ENCODE measurements at regions not wholly inside any gene's neighbourhood (a gene's known extent, or its start where the extent isn't known, plus 50 kb on each side); places are given as distances from the start of the nearest gene placed in this dataset.
"Not testable (repeated sequence)": the region's sequence is repeated elsewhere in the genome, so short reads cannot be mapped to it uniquely, and the experiment has no call there.

DNA sequence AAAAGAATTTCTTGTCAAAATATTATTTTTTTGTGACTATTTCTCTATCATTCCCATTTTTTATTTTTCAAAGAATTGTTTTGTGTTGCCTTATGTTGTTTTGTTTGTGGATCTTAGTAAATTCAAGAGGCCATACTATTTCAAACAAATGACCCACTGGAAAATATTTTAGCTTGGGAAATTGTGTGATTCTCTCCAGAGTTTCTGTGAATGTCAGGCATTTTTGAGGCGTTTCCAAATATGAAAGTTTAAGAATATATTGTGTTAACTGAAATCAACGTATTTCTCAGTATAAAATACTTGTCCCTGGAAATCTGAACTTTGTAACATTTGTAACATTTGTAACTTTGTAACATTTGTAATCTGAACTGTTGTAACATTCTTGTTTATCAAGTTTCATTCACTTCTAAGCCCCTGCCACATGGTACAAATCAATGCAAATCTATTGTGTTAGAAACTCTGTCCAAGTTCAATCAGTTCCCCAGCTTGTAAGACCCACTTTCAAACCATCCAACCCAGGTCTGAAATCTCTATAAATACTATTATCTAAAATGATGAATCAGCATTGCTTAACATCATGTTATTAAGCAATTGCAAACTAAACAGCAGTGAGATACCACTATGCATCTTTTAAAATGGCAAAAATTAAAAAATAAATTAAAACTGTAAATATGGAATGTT, 465.4 kb upstream of the GRID2 start:
- DNase-seq = no peak

DNA sequence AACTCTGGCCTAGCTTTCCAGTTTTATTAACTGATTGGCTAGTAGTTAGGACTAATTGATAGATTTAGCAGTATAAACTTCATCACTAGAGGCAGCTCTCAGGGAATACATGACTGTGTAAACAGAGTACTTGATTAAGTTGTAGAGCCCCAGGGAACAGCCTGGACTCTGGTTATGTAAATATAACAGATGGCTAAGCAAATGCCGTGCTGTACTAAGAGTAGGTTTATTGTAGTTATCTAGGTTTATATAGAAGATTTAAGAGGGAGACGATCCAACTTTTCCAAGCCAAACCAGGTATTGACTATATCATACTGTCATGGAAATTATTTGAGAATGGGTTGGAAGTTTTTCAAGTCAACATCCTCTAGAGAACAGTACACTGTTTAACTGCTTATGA, 463.4 kb upstream of the GRID2 start:
- DNase-seq = no peak

DNA sequence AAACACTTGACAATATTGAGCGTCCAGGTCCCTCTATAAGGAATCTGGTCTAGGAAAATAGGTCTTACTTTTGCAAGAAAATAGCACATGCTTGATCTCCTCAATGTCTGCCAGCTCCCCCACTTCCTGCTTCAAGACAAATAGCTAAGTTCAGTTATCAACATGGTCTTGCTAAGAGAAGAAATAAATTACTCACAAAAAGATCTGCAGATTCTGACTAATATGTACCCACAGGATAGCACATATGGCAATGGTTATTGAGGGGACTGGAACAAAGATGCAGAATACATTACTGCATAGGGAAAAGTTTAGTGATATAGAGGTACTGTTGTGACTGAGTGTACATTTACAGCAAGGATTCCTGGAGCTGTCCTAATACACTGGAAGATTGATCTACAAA, 457.5 kb upstream of the GRID2 start:
- DNase-seq = no peak

DNA sequence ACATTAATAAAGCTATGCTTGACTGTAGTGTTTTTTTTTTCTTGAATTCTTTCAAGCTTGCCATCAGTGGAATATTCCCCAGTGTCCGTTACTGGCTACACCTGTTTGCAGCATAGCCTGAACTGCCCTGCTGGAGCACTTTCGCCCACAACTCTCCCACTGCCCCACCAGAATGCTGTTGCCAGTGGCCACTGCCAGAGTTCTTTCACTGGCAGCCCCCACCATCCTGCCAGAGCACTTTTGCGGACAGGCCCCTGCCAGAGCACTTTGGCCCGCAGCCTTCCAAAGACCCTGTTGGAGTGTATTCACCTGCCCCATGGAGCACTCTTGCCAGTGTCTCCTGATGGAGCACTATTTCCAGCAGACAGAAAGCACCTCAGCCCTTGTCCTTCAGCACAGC, 452.3 kb upstream of the GRID2 start:
- DNase-seq = no peak

DNA sequence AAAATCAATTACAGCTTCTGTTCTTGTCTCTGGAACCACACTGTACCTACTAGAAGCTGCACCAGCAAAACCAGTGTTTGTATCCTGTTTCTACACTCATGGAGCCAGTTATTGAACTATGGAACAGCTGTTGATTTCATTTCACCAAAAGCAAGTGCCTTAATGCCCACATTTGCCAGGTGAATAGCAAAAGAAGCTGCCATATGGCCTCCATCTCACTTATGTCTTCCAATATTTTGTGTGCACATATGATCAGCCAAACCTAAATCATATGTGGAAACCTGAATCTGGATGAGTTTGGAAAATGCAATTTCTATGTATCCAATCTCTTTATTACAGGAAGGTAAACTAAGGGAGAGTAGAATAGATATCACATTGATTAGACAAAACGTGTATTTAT, 415.8 kb upstream of the GRID2 start:
- DNase-seq = no peak

DNA sequence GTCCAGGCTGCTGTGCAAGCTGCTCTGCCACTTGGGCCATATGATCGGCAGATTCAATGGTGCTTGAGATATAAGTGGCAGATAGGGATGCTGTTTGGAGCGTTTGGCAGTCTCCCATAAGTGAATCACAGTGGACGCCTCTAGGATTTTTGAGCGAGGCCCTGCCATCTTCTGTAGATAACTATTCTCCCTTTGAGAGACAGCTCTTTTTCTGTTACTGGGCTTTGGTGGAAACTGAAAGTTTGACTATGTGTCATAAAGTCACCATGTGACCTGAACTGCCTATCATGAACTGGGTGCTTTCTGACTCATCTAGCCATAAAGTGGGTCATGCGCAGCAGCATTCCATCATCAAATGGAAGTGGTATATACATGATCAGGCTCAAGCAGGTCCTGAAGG, 412.5 kb upstream of the GRID2 start:
- not testable (repeated sequence) for DNase-seq

DNA sequence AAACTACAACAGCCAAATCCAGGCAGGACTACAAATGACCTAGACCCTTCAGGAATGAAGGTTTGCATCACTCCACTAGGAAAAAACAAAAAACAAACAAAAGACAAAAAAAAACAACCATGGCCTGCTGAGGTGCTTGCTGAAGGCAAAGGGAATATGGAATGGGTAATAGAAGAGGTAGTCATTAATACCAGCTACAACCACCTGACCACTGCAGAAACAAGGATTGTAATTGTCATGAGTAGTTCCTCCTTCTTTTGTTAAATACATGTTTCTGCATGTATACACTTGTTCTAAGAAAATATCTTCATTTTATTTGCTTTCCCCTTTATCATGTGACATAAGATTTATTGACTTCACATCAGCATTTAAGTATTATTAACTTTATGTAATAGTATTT, 409.8 kb upstream of the GRID2 start:
- no peak for DNase-seq

DNA sequence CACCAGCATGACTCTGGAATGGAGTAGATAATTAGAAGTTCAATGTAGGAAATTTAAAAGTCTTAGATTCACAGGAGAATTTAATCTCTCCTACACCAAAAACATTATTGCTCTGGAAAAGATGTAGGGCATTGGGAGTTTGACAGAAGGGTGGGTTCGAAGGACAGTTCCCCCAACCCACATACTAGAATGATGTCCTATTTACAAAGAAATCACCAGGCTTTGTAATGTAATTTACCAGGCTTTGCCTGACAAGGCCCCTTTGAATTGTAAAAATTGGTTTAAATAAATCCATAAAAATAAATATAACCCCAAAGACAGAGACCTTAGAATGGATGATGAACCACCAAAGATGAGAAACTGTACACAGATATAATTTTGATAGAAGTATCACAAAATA, 399.2 kb upstream of the GRID2 start:
- no peak for DNase-seq

DNA sequence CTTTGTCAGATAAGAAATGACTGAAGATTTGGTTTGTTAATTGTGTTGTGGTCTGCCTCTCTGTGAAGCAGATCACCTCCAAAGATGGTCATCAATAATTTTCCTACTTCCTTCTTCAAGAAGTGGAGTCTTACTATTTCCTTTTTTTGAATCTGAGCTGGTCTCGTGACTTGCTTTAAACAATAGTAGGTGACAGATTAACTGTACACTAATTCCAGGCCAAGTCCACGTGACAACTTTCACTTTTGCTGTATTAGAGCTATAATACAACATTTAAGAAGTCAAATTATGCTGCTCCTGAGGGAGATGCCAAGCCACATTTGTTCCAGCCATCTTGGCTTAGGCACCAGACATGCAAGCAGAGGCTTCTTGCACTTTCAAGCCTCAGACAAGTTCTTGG, 393.8 kb upstream of the GRID2 start:
- DNase-seq = no peak

DNA sequence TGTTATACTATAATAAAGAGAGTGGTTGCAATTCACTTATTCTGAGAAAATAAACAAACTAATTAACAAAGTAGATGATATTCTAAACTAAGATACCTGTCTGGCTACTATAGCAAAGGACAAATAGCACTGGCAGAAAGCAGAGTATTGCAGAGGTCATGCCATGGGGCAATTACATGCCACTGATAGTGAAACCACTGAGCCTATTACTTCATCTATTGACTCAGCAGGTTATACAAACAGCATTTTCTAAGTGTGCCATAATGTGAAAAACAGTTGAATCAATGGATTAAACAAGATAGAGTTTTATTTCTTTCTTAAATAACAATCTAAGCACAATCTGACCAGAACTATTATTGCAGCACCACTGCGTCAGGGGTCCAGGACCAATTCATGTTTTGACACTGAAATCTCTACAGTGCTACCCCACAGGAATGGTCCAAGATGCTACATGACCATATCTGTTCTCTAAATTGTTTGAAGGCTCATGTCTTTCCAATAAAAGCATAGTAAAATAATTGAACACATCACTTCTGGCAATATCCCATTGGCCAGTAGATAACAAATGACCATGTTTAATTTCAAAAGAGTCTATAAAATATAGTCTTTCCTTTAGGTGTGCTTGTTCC, 389.5 kb upstream of the GRID2 start:
- DNase-seq = no peak

DNA sequence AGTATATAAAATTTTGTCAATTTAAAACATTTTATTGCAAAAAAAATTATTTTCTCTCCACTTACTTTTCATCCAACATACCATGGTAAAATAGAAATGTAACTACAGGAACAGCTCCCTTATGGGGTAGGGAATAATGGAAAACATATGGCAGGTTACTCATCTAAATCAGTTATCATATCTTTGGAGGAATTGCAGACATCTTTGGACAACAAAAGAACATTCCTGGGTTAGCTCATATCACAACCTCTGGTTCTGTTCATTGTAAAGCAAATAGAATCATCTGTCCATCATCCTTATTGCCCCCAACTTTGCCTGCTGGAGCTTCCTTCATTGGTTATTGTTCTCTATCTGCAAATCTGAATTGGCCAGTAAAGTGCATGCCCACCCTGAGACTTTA, 387.5 kb upstream of the GRID2 start:
- DNase-seq = no peak

DNA sequence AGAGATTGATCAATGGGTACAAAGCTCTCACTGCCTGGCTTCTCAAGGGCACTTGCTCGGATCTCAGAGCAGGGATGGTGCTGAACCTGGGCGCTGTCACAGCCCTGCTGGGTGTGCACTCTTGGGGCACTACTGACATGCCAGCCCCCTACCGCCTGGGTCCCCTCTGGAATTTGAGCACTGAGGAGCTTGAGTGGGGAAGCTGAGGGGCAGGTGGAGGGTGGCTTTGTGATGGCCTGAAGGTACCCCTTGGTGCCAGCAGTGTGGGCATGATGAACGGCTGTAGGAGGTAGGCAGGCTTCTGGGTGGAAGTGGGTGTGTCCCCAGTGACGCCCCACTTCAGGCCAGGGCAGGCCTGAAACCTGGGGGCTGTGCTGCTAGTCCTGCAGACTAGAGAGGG, 379.1 kb upstream of the GRID2 start:
- no peak for DNase-seq

DNA sequence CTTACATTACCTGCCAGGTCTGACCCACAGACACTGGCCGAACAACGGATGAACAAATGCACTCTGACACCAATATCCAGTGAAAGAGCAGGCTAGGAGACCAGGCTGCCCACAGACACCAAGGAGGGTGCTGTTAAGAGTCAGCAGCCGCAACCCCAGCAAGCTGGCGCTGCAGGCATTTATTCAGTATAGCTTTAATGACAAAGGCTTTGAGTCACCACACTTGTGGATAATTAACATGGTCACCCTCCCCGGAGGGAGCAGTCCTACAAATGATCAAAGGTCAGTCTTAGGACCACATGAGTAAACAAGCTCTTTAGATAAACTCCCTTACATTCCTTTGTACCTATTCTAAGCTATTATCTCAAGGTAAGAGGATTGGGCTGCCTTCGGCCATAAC, 368.5 kb upstream of the GRID2 start:
- DNase-seq = no peak

DNA sequence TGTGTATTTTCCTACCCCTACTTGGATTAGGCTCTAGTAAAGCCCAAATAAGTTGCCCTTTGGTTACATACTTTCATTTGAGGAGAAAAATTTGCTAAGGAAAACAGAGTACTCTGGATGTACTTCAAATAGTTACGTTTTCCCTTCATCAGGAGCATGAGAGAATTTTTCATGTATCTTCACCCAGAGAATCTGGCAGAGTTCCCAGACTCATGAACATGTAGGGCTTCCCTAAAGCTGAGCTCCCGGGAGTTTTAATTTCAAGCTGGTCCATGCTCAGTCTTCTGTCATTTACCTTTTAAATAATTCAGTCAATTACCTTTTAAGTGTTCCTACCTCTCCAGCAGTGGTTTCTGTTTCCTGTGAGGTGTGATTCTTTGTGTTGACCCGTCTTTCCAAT, 367.5 kb upstream of the GRID2 start:
- DNase-seq = peak in 2 of 58 donors; percentile 0 to 25

DNA sequence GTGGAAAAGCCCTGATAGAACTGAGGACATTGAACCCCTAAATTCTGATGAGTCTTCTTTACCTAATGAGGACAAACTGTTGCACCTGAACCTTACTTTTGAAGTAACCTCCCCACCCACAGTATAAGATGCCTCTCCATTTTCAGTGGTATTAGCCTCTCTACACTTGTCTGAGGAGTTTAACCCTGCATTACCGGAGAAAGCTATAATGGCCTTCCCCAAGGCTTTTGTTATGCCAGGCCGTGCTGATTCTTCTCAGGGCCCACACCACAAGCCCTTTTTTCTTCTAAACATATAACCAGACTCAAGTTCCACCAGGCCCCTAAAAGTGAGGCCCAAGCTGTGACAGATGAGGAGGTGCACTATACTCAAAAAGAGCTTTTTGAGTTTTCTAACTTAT, 345.8 kb upstream of the GRID2 start:
- no peak for DNase-seq

DNA sequence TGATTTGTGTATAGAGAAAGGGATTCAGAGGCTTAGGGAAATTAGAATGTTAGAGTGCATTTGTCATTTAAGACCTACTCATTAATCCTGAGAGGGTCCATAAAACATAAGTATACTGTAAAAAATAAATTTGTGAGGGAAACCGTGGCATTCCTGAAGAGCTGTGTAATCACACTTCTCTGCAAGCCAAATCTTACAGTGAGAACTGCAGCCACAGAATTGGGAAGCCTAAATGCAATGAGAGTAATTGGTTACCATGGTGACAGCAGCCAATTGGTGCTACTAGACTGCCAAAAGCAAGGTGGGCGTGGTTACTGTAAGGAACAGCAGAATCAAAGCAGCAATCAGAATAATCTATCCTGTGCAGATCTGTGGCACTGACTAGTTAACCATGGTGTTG, 345.2 kb upstream of the GRID2 start:
- DNase-seq = peak in 22 of 58 donors; percentile 0 to 42 (median 5)

DNA sequence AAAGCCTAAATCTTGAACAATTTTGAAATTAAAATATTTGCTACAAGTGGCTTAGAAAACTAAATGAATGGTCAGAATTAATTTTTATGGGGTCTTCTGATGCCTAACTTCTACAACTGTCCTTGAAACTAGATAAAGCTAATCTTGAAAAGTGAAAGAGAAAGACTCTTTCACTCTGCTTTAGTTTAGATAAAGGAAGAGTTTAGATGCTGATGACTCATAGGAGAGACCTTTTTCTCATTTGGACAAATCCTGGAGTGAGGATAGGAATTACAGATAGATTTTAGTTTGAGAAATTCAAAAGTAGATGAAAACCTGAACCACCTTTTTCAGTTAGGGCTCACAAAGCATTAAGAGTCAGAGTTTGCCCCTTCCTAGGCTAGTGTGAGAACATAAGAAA, 342.3 kb upstream of the GRID2 start:
- no peak for DNase-seq

DNA sequence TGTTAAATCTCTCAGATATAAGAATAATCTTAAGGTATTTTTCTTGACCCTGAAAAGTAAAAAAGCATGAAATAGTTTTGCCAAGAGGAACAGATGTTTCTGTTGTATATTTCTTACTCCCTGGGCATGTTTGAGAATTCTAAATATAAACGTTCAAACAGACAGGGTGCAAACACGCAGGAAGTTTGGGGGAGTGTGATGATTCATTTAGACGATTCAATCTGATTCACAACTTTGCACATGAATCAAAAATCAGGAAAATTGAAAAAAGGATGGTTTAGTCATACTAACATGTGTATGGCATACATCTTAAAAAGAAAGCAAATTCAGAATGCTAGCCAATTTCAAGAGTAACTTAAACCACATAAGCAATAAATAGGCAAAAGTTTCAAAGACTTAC, 340.3 kb upstream of the GRID2 start:
- peak in 9 of 58 donors; percentile 1 to 17 (median 3) for DNase-seq

DNA sequence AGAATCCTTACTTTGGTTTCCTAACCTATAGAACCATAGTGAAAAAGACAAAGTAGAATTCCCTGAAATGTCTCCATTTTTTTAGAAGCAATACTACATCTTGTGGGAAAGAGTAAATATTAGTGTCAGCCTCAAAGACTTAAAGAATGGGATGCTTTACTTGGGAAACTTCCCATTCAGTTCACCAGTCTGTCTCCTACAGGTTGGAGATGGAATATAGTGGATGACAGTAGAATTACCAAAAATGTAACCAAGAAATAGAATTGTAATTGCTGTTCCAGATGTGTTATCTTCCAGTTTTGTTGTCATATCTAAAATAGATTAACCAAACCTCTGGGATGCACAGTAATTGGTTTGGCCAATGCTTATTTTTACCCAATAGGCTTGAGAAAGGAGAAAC, 338.6 kb upstream of the GRID2 start:
- no peak for DNase-seq

DNA sequence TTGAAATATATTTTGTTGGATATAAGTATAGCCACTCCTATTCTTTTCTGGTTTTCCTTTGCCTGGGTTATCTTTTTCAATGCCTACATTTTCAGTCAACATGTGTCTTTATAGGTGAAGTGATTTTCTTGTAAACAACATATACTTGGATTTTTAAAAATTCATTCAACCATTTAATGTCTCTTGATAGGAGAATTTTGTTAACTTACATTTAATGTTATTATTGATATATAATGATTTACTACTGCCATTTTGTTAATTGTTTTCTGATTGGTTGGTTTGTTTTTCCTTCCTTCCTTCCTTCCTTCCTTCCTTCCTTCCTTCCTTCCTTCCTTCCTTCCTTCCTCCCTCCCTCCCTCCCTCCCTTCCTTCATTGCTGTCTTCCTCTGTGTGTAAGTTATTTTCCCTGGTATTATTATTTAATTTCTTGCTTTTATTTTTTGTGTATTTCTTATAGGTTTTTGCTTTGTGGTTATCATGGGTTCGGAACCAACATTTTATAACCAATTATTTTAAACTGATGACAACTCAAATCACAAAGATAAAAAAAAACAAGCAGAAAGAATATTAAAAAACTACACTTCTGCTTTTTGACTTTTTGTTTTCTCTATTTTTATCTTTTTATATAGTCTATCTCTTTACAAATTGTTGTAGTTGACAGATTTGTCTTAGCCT, 330.1 kb upstream of the GRID2 start:
- DNase-seq = no peak

DNA sequence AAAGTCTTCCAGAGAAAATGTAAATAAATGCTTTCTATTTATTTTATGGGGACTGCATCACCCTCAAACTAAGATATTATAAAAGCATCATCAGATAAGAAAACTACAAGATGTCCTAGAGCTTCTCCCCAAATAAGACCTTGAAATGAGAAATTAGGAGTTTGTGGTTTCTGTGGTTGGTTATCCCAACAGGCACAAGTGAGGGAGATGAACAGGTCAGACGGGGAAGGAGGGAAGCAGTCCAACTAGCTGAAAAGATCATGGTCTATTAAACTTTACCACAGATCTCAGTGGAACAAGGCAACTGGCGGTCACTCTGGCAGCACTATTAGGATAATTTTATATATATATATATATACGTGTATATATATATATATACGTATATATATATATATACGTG, 319.3 kb upstream of the GRID2 start:
- no peak for DNase-seq

DNA sequence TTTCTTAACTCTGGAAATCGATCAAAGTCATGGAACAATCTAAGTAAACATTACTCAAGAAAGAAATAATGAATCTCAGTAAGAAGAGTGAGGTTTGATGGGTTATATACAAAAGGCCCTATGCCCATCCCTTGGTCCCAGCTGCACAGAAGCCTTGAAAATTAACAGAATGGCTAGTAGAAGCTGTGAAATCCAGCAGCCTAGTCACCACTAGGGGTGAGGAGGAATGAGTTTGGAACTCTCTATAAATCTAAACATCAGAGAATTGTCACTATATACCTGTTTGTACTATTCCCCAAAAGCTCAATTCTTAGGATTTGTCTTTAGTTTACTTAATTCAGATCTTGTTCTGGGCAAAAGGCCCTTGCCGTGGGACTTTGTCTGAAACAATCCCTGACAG, 313.9 kb upstream of the GRID2 start:
- no peak for DNase-seq

DNA sequence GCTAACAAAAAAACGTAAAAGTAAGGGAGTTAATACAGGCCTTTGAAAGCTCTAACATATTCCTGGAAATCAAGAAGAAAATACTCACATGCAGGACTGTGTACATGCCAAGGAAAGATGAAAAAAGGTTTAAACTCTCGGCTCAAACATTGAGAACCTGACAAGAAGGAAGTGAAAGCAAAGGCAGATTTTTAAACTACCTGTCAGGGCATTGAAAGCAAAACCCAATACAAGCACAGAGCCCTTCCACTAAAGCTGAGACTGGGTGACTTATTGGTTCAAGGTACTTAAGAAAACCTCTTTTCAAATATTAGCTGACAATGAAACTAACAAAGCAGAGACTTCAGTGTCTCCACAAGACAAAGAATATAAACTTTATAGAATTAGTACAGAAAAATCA, 313.0 kb upstream of the GRID2 start:
- DNase-seq = no peak

All from anterior cingulate cortex (tissue), 58 donors.